Smooth muscle cell of the brain vasculature (primary cell): ENCODE measurements at regions not wholly inside any gene's neighbourhood (a gene's known extent, or its start where the extent isn't known, plus 50 kb on each side); places are given as distances from the start of the nearest gene placed in this dataset.

Source experiments
- DNase-seq: peaks from one replicate; pipeline ENCODE4 v3.0.0-alpha.2; 2012; ENCODE audit warnings: low read depth, low spot score

DNA sequence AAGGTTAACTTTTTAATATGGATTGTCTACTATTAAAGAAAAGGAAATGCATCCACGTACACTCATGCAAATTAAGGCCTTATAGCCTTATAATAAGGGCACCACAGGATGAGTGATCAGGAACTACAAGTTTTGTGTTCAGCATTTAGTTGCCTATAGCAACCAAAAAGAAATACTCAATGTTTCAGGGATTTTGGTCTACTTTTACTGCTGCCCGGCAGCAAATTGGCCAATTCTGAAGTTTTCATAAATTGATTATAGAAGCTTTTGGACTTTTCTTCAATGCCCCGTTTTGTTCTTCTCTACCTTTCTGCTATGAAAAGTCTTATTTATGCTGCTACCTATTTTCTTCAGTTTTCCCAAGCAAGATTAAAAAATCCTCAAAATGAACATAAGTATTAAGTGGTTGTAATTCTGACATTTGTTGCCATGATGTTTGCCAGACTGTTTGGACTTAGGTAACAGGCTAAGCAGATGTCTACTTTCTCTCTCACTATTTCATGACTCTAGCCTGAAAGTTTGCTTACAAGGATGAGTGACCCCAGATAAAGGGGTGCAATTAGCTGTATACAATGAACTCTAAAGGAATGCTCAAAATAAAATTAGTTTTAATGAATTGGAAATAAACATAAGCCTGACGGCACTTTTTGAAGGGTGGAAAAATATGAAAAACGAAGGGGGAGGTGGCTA, 391.5 kb upstream of the DAB2 start:
- no peak for DNase-seq

- DNase-seq = no peak
These were observed 390.9 kb upstream of the DAB2 start for GRCh38 chr5:39815711-39816110.

- no peak for DNase-seq
These were observed 386.6 kb upstream of the DAB2 start for GRCh38 chr5:39811381-39811780.

DNA sequence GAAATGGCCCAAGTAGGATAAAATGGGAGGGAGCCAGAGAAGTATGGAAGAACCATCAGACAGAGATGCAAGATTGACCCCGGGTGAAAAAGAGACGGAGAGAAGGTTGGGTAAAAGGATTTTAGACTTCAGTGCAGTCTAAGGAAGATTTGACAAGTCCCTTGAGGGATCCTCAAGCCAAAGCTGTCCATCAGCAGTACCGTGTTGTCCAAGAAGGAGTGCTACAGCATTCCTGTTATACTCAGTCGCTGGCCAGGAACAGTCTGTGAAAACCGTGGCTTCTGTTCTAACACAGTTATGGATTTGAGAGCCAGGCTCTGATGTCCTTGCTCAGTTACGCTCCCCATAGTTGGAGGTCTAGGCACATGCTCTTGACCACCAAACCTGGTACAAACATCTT, 383.9 kb upstream of the DAB2 start:
- no peak for DNase-seq

DNA sequence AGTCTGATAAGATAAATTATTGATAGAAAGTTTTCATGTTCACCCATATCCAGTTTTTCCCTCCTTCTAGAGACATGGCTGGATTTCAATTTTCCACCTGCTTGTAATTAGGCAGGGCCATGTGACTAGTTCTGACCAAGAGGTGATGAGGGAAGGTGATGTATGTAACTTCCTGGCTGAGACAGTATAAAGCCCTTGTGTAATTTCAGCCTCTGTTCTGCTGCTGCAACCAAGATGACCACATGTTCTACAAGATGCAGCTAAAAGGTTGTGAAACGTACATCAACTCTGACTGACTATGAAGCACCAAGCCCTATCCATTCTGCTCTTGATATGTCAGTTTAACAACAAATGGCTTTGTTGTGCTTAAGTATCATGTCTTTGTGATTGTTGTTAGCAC, 376.5 kb upstream of the DAB2 start:
- DNase-seq = no peak

DNA sequence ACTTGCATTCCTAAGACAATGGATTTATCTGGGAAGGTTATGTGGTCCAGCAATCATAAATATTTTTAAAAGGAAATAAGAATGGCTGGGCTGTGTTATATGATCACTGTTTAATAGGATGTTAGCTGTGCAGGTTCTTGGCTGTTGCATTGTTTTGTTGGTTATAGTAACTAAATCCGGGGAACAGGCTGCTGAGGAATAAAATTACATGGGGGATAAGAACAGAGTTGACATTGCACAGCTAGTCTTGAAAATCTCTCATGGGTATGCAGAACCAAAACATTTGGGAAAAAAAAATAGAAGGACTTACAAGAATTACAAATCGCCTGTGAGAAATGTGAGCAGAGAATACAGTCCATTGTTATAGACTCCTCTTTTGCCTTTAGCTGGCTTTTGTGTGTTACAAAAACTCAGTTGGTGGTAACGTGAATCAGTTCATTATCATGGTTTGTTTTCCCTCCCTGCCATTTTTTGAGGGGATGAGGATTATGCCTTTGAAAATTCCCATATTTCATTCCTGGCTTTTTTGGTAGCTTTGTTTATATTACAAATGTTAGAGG, 375.3 kb upstream of the DAB2 start:
- no peak for DNase-seq

- no peak for DNase-seq
These were observed 374.5 kb upstream of the DAB2 start for GRCh38 chr5:39799242-39799641.

DNA sequence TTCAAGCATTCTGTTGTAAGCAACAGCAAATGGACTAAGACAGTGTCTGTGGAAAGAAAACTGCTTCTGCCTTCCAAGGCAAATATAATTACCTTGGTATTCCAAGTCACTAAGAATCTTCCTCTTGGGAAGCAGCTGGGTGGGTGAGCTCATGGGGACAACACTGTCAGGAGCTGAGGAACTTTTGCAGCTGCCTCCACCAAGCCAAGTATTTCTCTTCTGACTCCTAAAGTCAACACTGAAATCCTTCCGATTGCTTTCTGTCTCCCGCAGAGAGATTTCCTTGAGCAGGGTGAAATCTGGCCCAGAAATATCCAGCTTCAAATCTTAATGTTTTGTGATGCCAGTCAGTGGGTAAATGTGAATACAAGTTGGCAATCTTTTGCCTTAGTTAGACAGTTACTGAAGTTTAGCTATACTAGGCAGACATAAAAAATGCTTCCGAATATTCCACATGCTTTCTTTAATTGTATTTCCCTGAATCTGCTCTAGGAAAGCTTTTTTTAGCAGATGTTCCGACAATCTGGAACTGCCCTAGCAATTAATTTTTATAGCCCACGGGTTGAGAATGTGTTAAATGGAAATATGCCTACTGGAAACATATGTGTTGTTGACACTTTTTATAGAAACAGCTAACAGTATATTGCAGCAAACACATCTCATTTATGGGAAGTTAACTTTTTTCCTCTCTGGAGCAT, 369.9 kb upstream of the DAB2 start:
- DNase-seq = peak; percentile 70

GRCh38 chr5:39785410-39785809, 360.6 kb upstream of the DAB2 start:
- DNase-seq = no peak

DNA sequence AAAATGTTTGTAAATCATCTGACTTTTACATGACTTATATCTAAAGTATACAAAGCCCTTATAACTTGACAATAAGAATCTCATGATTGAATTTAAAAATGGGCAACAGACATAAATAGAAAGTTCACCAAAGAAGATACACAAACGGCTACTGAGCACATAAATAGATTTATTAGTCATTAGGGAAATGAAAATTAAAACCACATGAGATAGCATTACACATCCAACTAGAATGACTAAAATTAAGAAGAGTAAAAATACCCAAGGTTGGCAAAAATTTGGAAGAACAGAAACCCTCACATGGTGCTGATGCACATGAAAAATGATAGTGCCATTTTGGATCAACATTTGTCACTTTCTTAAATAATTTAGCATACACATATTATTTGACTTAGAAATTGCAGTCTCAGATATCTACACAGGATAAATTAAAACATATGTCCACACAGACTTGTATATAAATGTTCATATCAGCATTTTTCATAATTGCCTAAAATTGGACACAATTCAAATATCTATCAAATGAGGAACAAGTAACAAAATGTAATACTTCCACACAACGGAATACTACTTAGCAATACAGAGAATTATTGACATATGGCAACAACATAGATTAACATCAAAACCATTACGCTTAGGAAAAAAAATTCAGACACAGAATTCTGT, 359.1 kb upstream of the DAB2 start:
- no peak for DNase-seq

GRCh38 chr5:39780347-39780746, 355.6 kb upstream of the DAB2 start:
- DNase-seq = no peak

- no peak for DNase-seq
These were observed 355.1 kb upstream of the DAB2 start for GRCh38 chr5:39779831-39780230.

- DNase-seq = no peak
These were observed 351.1 kb upstream of the DAB2 start for GRCh38 chr5:39775797-39776365.

DNA sequence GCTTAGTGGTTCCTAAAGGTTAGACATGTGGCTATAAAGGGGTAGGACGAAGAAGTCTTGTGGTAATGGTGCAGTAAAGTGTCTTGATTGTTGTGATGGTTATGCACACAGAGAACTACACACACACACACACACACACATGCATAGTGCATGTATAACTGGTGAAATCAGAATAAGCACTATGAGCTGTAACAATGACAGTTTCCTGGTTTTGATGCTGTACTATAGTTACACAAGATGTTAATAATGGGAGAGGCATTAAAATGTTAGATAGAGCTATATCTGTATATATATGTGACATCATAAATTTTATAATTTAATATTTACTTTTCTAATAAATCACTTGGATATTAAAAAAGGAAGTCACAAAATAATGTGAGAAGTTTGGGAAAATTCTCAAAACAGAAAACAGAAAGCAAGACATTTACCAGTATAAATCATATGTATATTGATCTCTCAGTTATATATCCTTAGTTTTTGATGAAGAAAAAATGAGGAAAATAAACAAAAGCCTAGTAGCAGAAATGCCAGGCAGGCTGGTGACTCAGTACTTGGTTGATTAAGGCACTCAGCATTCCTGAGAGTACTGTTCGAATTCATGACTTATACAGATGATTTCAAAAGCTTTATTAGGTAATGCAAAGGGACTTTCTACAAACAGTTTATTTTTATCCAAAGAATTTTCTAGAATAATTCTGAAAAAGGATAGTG, 350.5 kb upstream of the DAB2 start:
- DNase-seq = no peak

DNA sequence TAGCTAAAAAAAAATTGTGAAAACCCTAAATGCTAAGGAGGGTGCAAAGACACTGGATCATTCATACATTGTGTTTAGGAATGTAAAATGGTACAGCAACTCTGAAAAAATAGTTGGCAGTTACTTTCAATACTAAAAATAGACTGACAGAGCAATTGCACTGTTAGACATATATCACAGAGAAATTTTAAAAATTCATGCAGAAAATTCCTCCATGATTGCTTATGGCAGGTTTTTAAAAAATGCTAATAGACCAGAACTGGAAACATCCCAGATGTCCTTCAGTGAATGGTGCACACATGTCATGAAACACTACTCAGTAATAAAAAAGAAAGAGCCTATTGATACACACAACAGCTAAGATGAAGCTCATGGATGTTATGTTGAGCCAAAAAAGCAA, 349.8 kb upstream of the DAB2 start:
- no peak for DNase-seq

- DNase-seq = no peak
These were observed 347.5 kb upstream of the DAB2 start for GRCh38 chr5:39772307-39772706.

GRCh38 chr5:39767916-39768315, 343.1 kb upstream of the DAB2 start:
- DNase-seq = no peak

- DNase-seq = no peak
These were observed 340.6 kb upstream of the DAB2 start for GRCh38 chr5:39765366-39765765.

DNA sequence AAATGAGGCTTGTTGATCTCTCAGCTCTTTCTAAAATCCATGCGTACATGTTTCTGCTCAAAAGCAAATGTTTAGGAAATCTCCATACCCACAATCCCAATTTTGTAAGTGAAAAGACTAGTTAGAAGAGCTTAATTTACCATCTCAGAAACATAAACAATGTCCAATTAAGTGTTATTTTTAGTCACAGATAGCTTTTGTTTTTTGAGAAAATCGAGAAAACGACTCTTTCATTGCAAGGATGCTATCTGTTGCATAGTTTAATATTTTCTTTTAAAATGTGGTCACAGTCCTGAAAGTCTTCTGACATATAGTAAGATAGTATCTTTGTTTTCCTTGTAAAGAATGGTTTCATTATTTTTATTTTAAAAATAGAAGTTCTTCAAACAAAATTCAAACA, 338.0 kb upstream of the DAB2 start:
- no peak for DNase-seq

GRCh38 chr5:39761199-39761950, 336.6 kb upstream of the DAB2 start:
- DNase-seq = no peak
